ENCODE measurements at regions not wholly inside any gene's neighbourhood (a gene's known extent, or its start where the extent isn't known, plus 50 kb on each side); places are given as distances from the start of the nearest gene placed in this dataset.

DNA sequence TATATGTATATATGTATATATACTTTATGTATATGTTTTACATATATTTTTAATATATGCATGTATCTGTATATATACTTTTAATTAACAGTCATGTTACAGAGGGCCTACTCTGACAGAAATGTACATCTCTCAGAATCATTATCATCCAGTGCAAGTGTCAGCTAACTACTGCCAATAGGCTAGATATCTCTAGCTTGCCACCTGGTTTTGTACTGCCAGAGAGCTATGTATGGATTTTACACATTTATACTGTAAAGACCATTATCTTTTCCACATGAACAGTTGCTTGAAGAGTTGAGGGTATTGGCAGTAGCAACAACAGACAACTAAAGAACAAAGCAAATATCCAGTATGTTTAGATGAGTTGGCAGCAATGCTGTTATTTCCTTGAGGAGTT, 99.7 kb upstream of the VGLL3 start:
- TF ChIP-seq, protein P1, sequence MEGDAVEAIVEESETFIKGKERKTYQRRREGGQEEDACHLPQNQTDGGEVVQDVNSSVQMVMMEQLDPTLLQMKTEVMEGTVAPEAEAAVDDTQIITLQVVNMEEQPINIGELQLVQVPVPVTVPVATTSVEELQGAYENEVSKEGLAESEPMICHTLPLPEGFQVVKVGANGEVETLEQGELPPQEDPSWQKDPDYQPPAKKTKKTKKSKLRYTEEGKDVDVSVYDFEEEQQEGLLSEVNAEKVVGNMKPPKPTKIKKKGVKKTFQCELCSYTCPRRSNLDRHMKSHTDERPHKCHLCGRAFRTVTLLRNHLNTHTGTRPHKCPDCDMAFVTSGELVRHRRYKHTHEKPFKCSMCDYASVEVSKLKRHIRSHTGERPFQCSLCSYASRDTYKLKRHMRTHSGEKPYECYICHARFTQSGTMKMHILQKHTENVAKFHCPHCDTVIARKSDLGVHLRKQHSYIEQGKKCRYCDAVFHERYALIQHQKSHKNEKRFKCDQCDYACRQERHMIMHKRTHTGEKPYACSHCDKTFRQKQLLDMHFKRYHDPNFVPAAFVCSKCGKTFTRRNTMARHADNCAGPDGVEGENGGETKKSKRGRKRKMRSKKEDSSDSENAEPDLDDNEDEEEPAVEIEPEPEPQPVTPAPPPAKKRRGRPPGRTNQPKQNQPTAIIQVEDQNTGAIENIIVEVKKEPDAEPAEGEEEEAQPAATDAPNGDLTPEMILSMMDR (IDR thresholded peaks at IDR 0.05; ENCODE audit: partially characterized antibody, unreplicated experiment): no peak
- no peak for DNase-seq
- Mint-ChIP-seq H3K4me1 (ENCODE audit: low read depth, unreplicated experiment) (peaks cover 6% of the 10 kb centered on the region), H3K4me3 (ENCODE audit: unreplicated experiment) (no peak overlapping the region), H3K36me3 (ENCODE audit: unreplicated experiment) (no peaks in the 10 kb centered on the region), H3K27me3 (ENCODE audit: unreplicated experiment) (no peaks in the 10 kb centered on the region), H3K9me3 (ENCODE audit: unreplicated experiment) (peaks cover 2% of the 10 kb centered on the region), H3K27ac (ENCODE audit: unreplicated experiment) (no peak overlapping the region)

DNA sequence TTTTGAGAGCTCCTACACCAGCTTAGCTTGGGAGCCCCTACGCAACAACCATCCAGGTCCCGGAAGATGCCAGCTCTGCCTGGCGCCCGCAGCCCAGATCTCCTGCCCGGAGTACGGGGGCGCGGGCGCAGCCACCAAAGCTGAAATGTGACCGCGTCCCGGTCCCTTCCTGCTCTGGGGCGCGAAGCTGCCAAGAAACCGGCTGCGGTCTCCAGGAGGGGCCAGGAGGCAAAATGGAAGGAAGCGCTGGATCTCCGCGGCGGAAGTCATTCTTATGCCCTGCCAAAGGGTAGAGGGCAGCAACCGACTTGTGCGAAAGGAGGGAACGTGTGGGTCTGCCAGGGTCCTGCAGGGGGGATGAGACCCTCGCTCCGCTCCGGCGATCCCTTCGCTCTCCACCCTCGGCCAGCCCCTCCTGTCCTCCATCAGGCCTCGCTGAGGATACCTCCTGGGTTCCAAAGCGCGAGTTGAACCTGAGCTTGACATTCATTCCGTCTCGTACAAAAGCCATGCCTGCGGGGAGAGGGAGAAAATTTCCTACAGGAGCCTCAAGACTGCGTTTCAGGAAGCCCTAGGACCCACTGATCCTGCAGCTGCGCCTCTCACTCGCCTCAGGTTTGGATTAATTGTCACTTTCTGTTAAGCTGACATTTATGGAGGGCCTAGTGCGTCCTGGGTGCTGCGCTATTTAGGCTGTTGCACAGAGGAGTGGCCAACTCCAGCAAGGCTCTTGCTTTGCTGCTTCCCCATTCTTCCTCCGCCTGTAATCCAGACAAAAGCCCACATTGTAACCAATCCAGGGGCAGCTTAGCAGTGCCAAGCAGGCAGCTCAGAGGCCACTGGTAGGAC, 98.3 kb upstream of the VGLL3 start:
- Mint-ChIP-seq H3K27me3 (ENCODE audit: unreplicated experiment) (no peaks in the 10 kb centered on the region), H3K9me3 (ENCODE audit: unreplicated experiment) (peaks cover 2% of the 10 kb centered on the region), H3K27ac (ENCODE audit: unreplicated experiment) (no peak overlapping the region), H3K4me3 (ENCODE audit: unreplicated experiment) (peak overlapping the region; percentile 61), H3K4me1 (ENCODE audit: low read depth, unreplicated experiment) (peaks cover 6% of the 10 kb centered on the region), H3K36me3 (ENCODE audit: unreplicated experiment) (no peaks in the 10 kb centered on the region)
- TF ChIP-seq, protein P1 (IDR thresholded peaks at IDR 0.05; ENCODE audit: partially characterized antibody, unreplicated experiment): no peak
- DNase-seq: peak; percentile 18

DNA sequence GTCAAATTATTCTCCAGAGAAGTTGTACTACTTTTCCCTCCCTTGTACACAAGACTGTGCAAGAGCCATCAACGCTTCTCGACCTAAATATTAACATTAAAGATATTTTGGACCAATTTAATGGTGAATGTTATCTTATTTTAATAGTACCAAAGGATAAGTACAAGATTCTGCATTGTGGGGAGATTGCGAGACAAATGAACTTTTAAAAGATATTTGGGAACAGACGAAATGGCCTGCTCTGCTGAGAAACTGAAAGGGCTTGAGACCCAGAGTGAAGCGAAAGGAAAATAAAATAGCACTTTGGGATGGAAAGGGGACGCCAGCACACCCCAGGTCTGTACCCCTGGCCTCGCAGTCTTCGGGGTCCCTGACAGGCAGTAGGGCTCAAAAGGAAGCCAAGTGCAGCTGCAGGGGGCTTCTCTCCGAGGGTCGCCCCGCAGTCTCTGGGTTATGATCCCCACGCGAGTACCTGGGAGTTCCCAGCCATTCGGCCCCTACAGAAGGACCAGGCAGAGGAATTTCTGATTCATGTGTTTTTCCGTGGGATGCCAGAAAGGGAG, 97.6 kb upstream of the VGLL3 start:
- TF ChIP-seq, protein P1 (IDR thresholded peaks at IDR 0.05; ENCODE audit: partially characterized antibody, unreplicated experiment): no peak
- peaks cover 6% of the 10 kb centered on the region for H3K4me1 Mint-ChIP-seq (ENCODE audit: low read depth, unreplicated experiment)
- H3K4me3 Mint-ChIP-seq (ENCODE audit: unreplicated experiment): no peak overlapping the region
- H3K9me3 Mint-ChIP-seq (ENCODE audit: unreplicated experiment): peaks cover 2% of the 10 kb centered on the region
- no peaks in the 10 kb centered on the region for H3K36me3 Mint-ChIP-seq (ENCODE audit: unreplicated experiment)
- no peaks in the 10 kb centered on the region for H3K27me3 Mint-ChIP-seq (ENCODE audit: unreplicated experiment)
- H3K27ac Mint-ChIP-seq (ENCODE audit: unreplicated experiment): no peak overlapping the region
- DNase-seq: no peak

DNA sequence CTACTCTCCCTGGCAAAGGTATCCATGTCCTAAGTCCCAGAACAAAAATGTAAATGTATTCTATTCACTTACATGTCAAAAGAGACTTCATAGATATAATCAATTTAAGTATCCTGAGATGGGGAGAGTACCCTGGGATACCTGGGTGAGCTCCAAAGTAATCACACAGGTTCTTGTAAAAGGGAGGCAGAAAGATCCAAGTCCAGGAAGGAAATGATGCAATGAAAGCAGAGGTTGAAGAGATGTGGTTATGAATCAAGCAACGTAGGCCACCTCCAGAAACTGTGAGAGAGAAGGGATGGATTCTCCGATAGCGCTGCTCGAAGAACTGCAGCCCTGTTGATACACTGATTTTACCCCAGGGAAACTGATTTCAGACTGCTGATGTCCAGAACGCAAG, 93.9 kb upstream of the VGLL3 start:
- TF ChIP-seq, protein P1 (IDR thresholded peaks at IDR 0.05; ENCODE audit: partially characterized antibody, unreplicated experiment): no peak
- peaks cover 6% of the 10 kb centered on the region for H3K4me1 Mint-ChIP-seq (ENCODE audit: low read depth, unreplicated experiment)
- no peak overlapping the region for H3K27ac Mint-ChIP-seq (ENCODE audit: unreplicated experiment)
- no peak overlapping the region for H3K4me3 Mint-ChIP-seq (ENCODE audit: unreplicated experiment)
- H3K27me3 Mint-ChIP-seq (ENCODE audit: unreplicated experiment): no peaks in the 10 kb centered on the region
- no peaks in the 10 kb centered on the region for H3K36me3 Mint-ChIP-seq (ENCODE audit: unreplicated experiment)
- H3K9me3 Mint-ChIP-seq (ENCODE audit: unreplicated experiment): peaks cover 2% of the 10 kb centered on the region
- DNase-seq: no peak

DNA sequence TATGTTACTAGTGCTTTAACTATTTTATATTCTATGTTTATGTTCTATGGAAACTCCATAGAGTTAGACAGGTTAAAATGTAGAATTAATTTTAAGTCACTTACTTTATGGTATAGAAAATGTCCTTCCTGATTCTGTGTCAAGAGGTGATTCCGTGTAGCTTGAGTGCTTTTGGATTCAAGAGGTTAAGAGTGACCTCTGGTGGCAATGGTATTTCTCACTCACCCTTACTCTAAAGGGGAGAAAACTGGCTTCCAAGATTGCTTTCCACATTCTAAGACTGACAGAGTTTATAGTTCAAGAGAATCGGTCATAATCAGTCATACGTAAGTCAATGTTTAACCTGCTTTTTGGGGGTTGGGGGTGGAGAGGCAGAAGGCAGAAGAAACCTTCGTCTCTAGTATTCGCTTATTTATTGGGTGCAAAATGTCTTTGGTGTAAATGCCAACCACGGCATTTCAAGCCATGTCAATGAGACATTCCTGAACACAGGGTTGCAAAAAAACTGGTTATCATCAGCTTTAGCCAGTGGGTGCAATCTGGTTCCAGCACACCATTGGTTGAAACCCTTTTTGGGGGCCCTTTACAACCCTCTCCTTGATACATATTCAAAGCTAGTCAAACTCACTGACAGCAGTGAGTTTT, 92.0 kb upstream of the VGLL3 start:
- H3K27ac Mint-ChIP-seq (ENCODE audit: unreplicated experiment): no peak overlapping the region
- H3K4me1 Mint-ChIP-seq (ENCODE audit: low read depth, unreplicated experiment): peaks cover 6% of the 10 kb centered on the region
- peaks cover 2% of the 10 kb centered on the region for H3K27me3 Mint-ChIP-seq (ENCODE audit: unreplicated experiment)
- TF ChIP-seq, protein P1 (IDR thresholded peaks at IDR 0.05; ENCODE audit: partially characterized antibody, unreplicated experiment): no peak
- no peak overlapping the region for H3K4me3 Mint-ChIP-seq (ENCODE audit: unreplicated experiment)
- H3K9me3 Mint-ChIP-seq (ENCODE audit: unreplicated experiment): no peaks in the 10 kb centered on the region
- DNase-seq: no peak
- H3K36me3 Mint-ChIP-seq (ENCODE audit: unreplicated experiment): no peaks in the 10 kb centered on the region
